22Rv1 (cell line): ENCODE measurements at regions not wholly inside any gene's neighbourhood (a gene's known extent, or its start where the extent isn't known, plus 50 kb on each side); places are given as distances from the start of the nearest gene placed in this dataset.

Experiments
- H3K27ac ChIP-seq: fragments of 450-650 bp; 2 replicates; pipeline ENCODE4 v1.5.1; 2017
- ZFX ChIP-seq: fragments of 450-650 bp; IDR thresholded peaks from 2 replicates; pipeline ENCODE4 v1.6.1; 2017; ENCODE audit warnings: antibody characterized with exemption, borderline replicate concordance
- TF ChIP-seq, protein P1 (sequence below): fragments of 450-650 bp; IDR thresholded peaks from 2 replicates; pipeline ENCODE4 v1.5.1; 2017; ENCODE audit warnings: mild to moderate bottlenecking

GRCh38 chr3:8445861-8446260, 55.8 kb upstream of the LMCD1 start:
- TF ChIP-seq, protein P1, sequence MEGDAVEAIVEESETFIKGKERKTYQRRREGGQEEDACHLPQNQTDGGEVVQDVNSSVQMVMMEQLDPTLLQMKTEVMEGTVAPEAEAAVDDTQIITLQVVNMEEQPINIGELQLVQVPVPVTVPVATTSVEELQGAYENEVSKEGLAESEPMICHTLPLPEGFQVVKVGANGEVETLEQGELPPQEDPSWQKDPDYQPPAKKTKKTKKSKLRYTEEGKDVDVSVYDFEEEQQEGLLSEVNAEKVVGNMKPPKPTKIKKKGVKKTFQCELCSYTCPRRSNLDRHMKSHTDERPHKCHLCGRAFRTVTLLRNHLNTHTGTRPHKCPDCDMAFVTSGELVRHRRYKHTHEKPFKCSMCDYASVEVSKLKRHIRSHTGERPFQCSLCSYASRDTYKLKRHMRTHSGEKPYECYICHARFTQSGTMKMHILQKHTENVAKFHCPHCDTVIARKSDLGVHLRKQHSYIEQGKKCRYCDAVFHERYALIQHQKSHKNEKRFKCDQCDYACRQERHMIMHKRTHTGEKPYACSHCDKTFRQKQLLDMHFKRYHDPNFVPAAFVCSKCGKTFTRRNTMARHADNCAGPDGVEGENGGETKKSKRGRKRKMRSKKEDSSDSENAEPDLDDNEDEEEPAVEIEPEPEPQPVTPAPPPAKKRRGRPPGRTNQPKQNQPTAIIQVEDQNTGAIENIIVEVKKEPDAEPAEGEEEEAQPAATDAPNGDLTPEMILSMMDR = no peak
- no peak for TF ChIP-seq ZFX
- H3K27ac ChIP-seq = no peak overlapping the region

DNA sequence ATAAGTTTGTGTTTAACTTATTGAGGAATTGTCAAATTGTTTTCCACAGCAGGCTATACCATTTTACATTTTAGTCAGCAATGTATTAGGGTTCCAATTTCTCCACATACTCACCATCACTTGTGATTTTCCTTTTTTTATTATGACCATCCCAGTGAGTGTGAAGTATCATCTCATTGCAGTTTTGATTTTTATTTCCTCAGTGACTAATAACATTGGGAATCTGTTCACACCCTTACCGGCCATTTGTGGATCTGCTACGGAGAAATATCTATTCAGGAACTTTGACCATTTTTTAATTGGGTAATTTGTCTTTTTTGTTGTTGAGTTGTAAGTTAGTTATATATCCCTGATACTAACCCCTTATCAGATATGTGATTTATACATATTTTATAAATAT, 54.8 kb upstream of the LMCD1 start:
- TF ChIP-seq, protein P1 = no peak
- TF ChIP-seq ZFX = no peak
- H3K27ac ChIP-seq = no peak overlapping the region

DNA sequence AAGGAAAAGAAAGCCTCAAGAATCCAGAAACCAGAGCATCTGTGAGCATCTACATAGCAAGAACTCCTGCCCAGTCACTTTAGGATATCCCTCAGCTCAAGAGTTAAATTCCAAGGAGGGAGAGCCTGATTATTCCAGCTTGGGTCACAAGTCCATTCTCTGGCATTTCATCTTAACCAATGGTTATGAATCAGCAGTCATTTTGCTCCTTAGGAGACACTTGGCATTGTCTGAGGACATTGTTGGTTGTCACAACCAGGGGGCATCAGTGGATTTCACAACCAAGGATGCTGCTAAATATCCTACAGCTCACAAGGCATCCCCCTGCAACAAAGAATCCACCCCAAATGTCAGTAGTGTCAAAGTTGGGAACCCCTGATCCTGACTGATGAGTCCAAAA, 51.0 kb upstream of the LMCD1 start:
- no peak overlapping the region for H3K27ac ChIP-seq
- TF ChIP-seq ZFX = no peak
- TF ChIP-seq, protein P1 = no peak

- no peak overlapping the region for H3K27ac ChIP-seq
- TF ChIP-seq ZFX = no peak
- TF ChIP-seq, protein P1 = no peak
Observed at GRCh38 chr3:8451696-8452095, 49.9 kb upstream of the LMCD1 start.
